ENCODE measurements at regions not wholly inside any gene's neighbourhood (a gene's known extent, or its start where the extent isn't known, plus 50 kb on each side); places are given as distances from the start of the nearest gene placed in this dataset.

DNA sequence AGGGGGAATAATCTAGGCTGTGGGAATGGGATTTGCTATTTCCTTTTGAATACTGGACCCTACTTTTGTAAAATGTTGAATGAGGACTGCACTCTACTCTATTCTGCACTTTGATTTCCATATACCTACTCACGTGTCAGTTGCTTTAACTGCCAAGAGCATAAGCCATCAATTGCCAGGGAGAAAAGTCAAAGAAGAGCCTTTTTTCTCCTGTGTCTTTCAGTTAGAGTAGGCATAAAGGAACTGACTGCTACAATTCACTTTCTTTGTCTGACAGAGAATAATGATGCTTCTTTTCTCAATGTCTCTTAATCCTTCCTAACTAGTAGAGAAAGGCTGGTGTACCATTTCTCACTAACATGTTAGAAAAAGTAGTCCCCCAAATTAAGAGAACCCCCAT, 231.6 kb downstream of the ELAVL2 start:
- TF ChIP-seq, protein P1, sequence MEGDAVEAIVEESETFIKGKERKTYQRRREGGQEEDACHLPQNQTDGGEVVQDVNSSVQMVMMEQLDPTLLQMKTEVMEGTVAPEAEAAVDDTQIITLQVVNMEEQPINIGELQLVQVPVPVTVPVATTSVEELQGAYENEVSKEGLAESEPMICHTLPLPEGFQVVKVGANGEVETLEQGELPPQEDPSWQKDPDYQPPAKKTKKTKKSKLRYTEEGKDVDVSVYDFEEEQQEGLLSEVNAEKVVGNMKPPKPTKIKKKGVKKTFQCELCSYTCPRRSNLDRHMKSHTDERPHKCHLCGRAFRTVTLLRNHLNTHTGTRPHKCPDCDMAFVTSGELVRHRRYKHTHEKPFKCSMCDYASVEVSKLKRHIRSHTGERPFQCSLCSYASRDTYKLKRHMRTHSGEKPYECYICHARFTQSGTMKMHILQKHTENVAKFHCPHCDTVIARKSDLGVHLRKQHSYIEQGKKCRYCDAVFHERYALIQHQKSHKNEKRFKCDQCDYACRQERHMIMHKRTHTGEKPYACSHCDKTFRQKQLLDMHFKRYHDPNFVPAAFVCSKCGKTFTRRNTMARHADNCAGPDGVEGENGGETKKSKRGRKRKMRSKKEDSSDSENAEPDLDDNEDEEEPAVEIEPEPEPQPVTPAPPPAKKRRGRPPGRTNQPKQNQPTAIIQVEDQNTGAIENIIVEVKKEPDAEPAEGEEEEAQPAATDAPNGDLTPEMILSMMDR (IDR thresholded peaks at IDR 0.05) = no peak
- no peak for TF ChIP-seq POLR2A (IDR thresholded peaks at IDR 0.05)

Measured in lower leg skin (tissue), 3 donors.